ENCODE measurements at regions not wholly inside any gene's neighbourhood (a gene's known extent, or its start where the extent isn't known, plus 50 kb on each side); places are given as distances from the start of the nearest gene placed in this dataset.

GRCh38 chr18:56481751-56482150 lies 156.6 kb downstream of the TXNL1 start:
- H3K9me3 Mint-ChIP-seq = peaks cover 0 to 2% (median 0%) of the 10 kb centered on the region in 3 donors
- H3K4me3 Mint-ChIP-seq = no peak overlapping the region
- WGBS (ENCODE audit: insufficient coverage) = no CpG with 5 or more reads among the region's 1 CpG

GRCh38 chr18:56479841-56480240 lies 158.6 kb downstream of the TXNL1 start:
- no peaks in the 10 kb centered on the region for H3K36me3 Mint-ChIP-seq
- DNase-seq (no peak), ATAC-seq (replicated peaks in 1 of 4) (no peak)

More at GRCh38 chr18:56481751-56482150, 156.6 kb downstream of the TXNL1 start:
- ChIA-PET POLR2A (no interaction called here), CTCF (no interaction called here)
- Histone ChIP-seq H3K36me3 (ENCODE audit: control insufficient read depth in 2 of 2, extremely low read depth in 1 of 2, insufficient read depth in 1 of 2, low read length in 1 of 2) (no peaks in the 10 kb centered on the region), H3K4me1 (ENCODE audit: control insufficient read depth in 1 of 2, extremely low read depth in 1 of 2, insufficient read depth in 2 of 2, low read length in 2 of 2) (no peaks in the 10 kb centered on the region), H3K27ac (ENCODE audit: low read length) (no peak overlapping the region), H3K4me3 (ENCODE audit: control insufficient read depth in 1 of 2, extremely low read depth in 1 of 2, low read length in 1 of 2) (no peak overlapping the region), H3K9me3 (no peaks in the 10 kb centered on the region), H3K27me3 (replicated peaks in 1 of 2; ENCODE audit: control insufficient read depth in 2 of 2, extremely low read depth in 1 of 2, insufficient read depth in 2 of 2, low read length in 1 of 2) (no peaks in the 10 kb centered on the region)
- H3K27ac Mint-ChIP-seq = no peak overlapping the region
- no peaks in the 10 kb centered on the region for H3K4me1 Mint-ChIP-seq
- DNase-seq = no peak
- no peaks in the 10 kb centered on the region for H3K36me3 Mint-ChIP-seq
- no peak for ATAC-seq (replicated peaks in 1 of 4)
- H3K27me3 Mint-ChIP-seq = peaks cover 0 to 2% of the 10 kb centered on the region in 2 donors

GRCh38 chr18:56475250-56475649 lies 163.1 kb downstream of the TXNL1 start:
- CTCF ChIA-PET = no interaction called here
- H3K27ac Mint-ChIP-seq = no peak overlapping the region
- DNase-seq (no peak), ATAC-seq (replicated peaks in 1 of 4) (no peak)
- no peaks in the 10 kb centered on the region for H3K36me3 Mint-ChIP-seq
- 81% methylated on average over 2 of the region's 2 CpGs for WGBS (ENCODE audit: insufficient coverage)
- H3K4me3 Mint-ChIP-seq = no peak overlapping the region
- POLR2A ChIA-PET = no interaction called here
- no peaks in the 10 kb centered on the region for H3K9me3 Mint-ChIP-seq
- Histone ChIP-seq H3K9me3 (no peaks in the 10 kb centered on the region), H3K4me3 (ENCODE audit: control insufficient read depth in 1 of 2, extremely low read depth in 1 of 2, low read length in 1 of 2) (no peak overlapping the region), H3K4me1 (ENCODE audit: control insufficient read depth in 1 of 2, extremely low read depth in 1 of 2, insufficient read depth in 2 of 2, low read length in 2 of 2) (no peaks in the 10 kb centered on the region), H3K27ac (ENCODE audit: low read length) (no peak overlapping the region), H3K36me3 (ENCODE audit: control insufficient read depth in 2 of 2, extremely low read depth in 1 of 2, insufficient read depth in 1 of 2, low read length in 1 of 2) (no peaks in the 10 kb centered on the region), H3K27me3 (replicated peaks in 1 of 2; ENCODE audit: control insufficient read depth in 2 of 2, extremely low read depth in 1 of 2, insufficient read depth in 2 of 2, low read length in 1 of 2) (no peaks in the 10 kb centered on the region)
- no peaks in the 10 kb centered on the region for H3K4me1 Mint-ChIP-seq
- peaks cover 0 to 2% of the 10 kb centered on the region in 2 donors for H3K27me3 Mint-ChIP-seq

More at GRCh38 chr18:56479841-56480240, 158.6 kb downstream of the TXNL1 start:
- no peaks in the 10 kb centered on the region for H3K4me1 Mint-ChIP-seq
- no peak overlapping the region for H3K4me3 Mint-ChIP-seq
- no peaks in the 10 kb centered on the region for H3K27me3 ChIP-seq (replicated peaks in 1 of 2; ENCODE audit: control insufficient read depth in 2 of 2, extremely low read depth in 1 of 2, insufficient read depth in 2 of 2, low read length in 1 of 2)
- no peaks in the 10 kb centered on the region for H3K9me3 ChIP-seq
- H3K27me3 Mint-ChIP-seq = peaks cover 0 to 2% of the 10 kb centered on the region in 2 donors
- POLR2A ChIA-PET = no interaction called here
- no peaks in the 10 kb centered on the region for H3K36me3 ChIP-seq (ENCODE audit: control insufficient read depth in 2 of 2, extremely low read depth in 1 of 2, insufficient read depth in 1 of 2, low read length in 1 of 2)
- H3K27ac ChIP-seq (ENCODE audit: low read length) = no peak overlapping the region
- CTCF ChIA-PET = no interaction called here
- no peaks in the 10 kb centered on the region for H3K9me3 Mint-ChIP-seq
- H3K4me3 ChIP-seq (ENCODE audit: control insufficient read depth in 1 of 2, extremely low read depth in 1 of 2, low read length in 1 of 2) = no peak overlapping the region
- 60% methylated on average over 1 of the region's 3 CpGs for WGBS (ENCODE audit: insufficient coverage)
- no peaks in the 10 kb centered on the region for H3K4me1 ChIP-seq (ENCODE audit: control insufficient read depth in 1 of 2, extremely low read depth in 1 of 2, insufficient read depth in 2 of 2, low read length in 2 of 2)
- H3K27ac Mint-ChIP-seq = no peak overlapping the region

GRCh38 chr18:56473400-56474024 lies 164.9 kb downstream of the TXNL1 start:
- no peak overlapping the region for H3K27ac ChIP-seq (ENCODE audit: low read length)
- DNase-seq (no peak), ATAC-seq (replicated peaks in 1 of 4) (no peak)
- no peak overlapping the region for H3K4me3 Mint-ChIP-seq
- no peak overlapping the region for H3K4me3 ChIP-seq (ENCODE audit: control insufficient read depth in 1 of 2, extremely low read depth in 1 of 2, low read length in 1 of 2)
- 95% methylated on average over 4 of the region's 8 CpGs for WGBS (ENCODE audit: insufficient coverage)
- no peaks in the 10 kb centered on the region for H3K36me3 Mint-ChIP-seq
- no peaks in the 10 kb centered on the region for H3K4me1 ChIP-seq (ENCODE audit: control insufficient read depth in 1 of 2, extremely low read depth in 1 of 2, insufficient read depth in 2 of 2, low read length in 2 of 2)
- H3K27me3 ChIP-seq (replicated peaks in 1 of 2; ENCODE audit: control insufficient read depth in 2 of 2, extremely low read depth in 1 of 2, insufficient read depth in 2 of 2, low read length in 1 of 2) = no peaks in the 10 kb centered on the region
- no peaks in the 10 kb centered on the region for H3K4me1 Mint-ChIP-seq
- no peaks in the 10 kb centered on the region for H3K36me3 ChIP-seq (ENCODE audit: control insufficient read depth in 2 of 2, extremely low read depth in 1 of 2, insufficient read depth in 1 of 2, low read length in 1 of 2)
- CTCF ChIA-PET = no interaction called here
- no peak overlapping the region for H3K27ac Mint-ChIP-seq
- H3K9me3 Mint-ChIP-seq = no peaks in the 10 kb centered on the region
- no peaks in the 10 kb centered on the region for H3K27me3 Mint-ChIP-seq
- no peaks in the 10 kb centered on the region for H3K9me3 ChIP-seq
- POLR2A ChIA-PET = no interaction called here

GRCh38 chr18:56470406-56471351 lies 167.7 kb downstream of the TXNL1 start:
- Mint-ChIP-seq H3K9me3 (peaks cover 0 to 2% (median 0%) of the 10 kb centered on the region in 3 donors), H3K27me3 (no peaks in the 10 kb centered on the region), H3K4me1 (no peaks in the 10 kb centered on the region), H3K4me3 (no peak overlapping the region), H3K36me3 (no peaks in the 10 kb centered on the region), H3K27ac (no peak overlapping the region)
- H3K27me3 ChIP-seq (replicated peaks in 1 of 2; ENCODE audit: control insufficient read depth in 2 of 2, extremely low read depth in 1 of 2, insufficient read depth in 2 of 2, low read length in 1 of 2) = no peaks in the 10 kb centered on the region
- H3K4me3 ChIP-seq (ENCODE audit: control insufficient read depth in 1 of 2, extremely low read depth in 1 of 2, low read length in 1 of 2) = no peak overlapping the region
- no peaks in the 10 kb centered on the region for H3K4me1 ChIP-seq (ENCODE audit: control insufficient read depth in 1 of 2, extremely low read depth in 1 of 2, insufficient read depth in 2 of 2, low read length in 2 of 2)
- H3K36me3 ChIP-seq (ENCODE audit: control insufficient read depth in 2 of 2, extremely low read depth in 1 of 2, insufficient read depth in 1 of 2, low read length in 1 of 2) = no peaks in the 10 kb centered on the region
- DNase-seq (no peak), ATAC-seq (replicated peaks in 1 of 4) (no peak)
- ChIA-PET CTCF (no interaction called here), POLR2A (no interaction called here)
- 100% methylated on average over 1 of the region's 5 CpGs for WGBS (ENCODE audit: insufficient coverage)
- no peaks in the 10 kb centered on the region for H3K9me3 ChIP-seq
- H3K27ac ChIP-seq (ENCODE audit: low read length) = no peak overlapping the region

GRCh38 chr18:56469582-56469981 lies 168.8 kb downstream of the TXNL1 start:
- ChIA-PET POLR2A (no interaction called here), CTCF (no interaction called here)
- Histone ChIP-seq H3K9me3 (no peaks in the 10 kb centered on the region), H3K4me3 (ENCODE audit: control insufficient read depth in 1 of 2, extremely low read depth in 1 of 2, low read length in 1 of 2) (no peak overlapping the region), H3K27me3 (replicated peaks in 1 of 2; ENCODE audit: control insufficient read depth in 2 of 2, extremely low read depth in 1 of 2, insufficient read depth in 2 of 2, low read length in 1 of 2) (no peaks in the 10 kb centered on the region), H3K27ac (ENCODE audit: low read length) (no peak overlapping the region), H3K4me1 (ENCODE audit: control insufficient read depth in 1 of 2, extremely low read depth in 1 of 2, insufficient read depth in 2 of 2, low read length in 2 of 2) (no peaks in the 10 kb centered on the region), H3K36me3 (ENCODE audit: control insufficient read depth in 2 of 2, extremely low read depth in 1 of 2, insufficient read depth in 1 of 2, low read length in 1 of 2) (no peaks in the 10 kb centered on the region)
- WGBS (ENCODE audit: insufficient coverage) = 75% methylated on average over 2 of the region's 4 CpGs
- Mint-ChIP-seq H3K4me3 (no peak overlapping the region), H3K27ac (no peak overlapping the region), H3K4me1 (no peaks in the 10 kb centered on the region), H3K9me3 (peaks cover 0 to 12% (median 7%) of the 10 kb centered on the region in 3 donors), H3K36me3 (no peaks in the 10 kb centered on the region), H3K27me3 (no peaks in the 10 kb centered on the region)
- no peak for DNase-seq
- ATAC-seq (replicated peaks in 1 of 4) = no peak
